H1 (cell line): ENCODE measurements at regions not wholly inside any gene's neighbourhood (a gene's known extent, or its start where the extent isn't known, plus 50 kb on each side); places are given as distances from the start of the nearest gene placed in this dataset.

Source experiments
- CTCF ChIA-PET: fragments of 300-600 bp; sonication (Branson Sonifier 250); formaldehyde crosslinking; loops from one replicate; lab custom pipeline; 2021; ENCODE audit not compliant: partially characterized antibody; lab: Charles Lee
- POLR2A ChIA-PET: fragments of 300-600 bp; sonication (Branson Sonifier 250); formaldehyde crosslinking; loops from one replicate; lab custom pipeline; 2021; ENCODE audit warnings: inconsistent platforms; ENCODE audit not compliant: partially characterized antibody; lab: Charles Lee
- DNase-seq, 2 experiments: peaks; one replicate each; pipeline versions ENCODE4 v3.0.0 to v3.0.0-alpha.2; 2010 to 2022; ENCODE audit warnings: low spot score in 2 of 2, low read depth in 1 of 2, mixed read lengths in 1 of 2
- FAIRE-seq: peaks from 2 replicates; lab custom pipeline; 2011; peaks lifted over from hg19 to GRCh38; lab: Jason Lieb, UNC
- H2AFZ ChIP-seq: 2 replicates; pipeline ENCODE4 v1.8.1; 2012; ENCODE audit warnings: low read length, inconsistent platforms
- H2AK5ac ChIP-seq: 2 replicates; pipeline ENCODE4 v1.6.1; 2013; ENCODE audit warnings: low read depth, low read length
- H2BK120ac ChIP-seq: replicated peaks from 2 replicates; pipeline ENCODE3; 2013; ENCODE audit warnings: low read depth, low read length, inconsistent platforms
- H2BK12ac ChIP-seq: 2 replicates; pipeline ENCODE4 v1.6.1; 2013; ENCODE audit warnings: low read depth, low read length
- H2BK15ac ChIP-seq: 2 replicates; pipeline ENCODE4 v1.6.1; 2013; ENCODE audit warnings: low read length
- H2BK20ac ChIP-seq: 2 replicates; pipeline ENCODE4 v1.6.1; 2013; ENCODE audit warnings: low read length
- H2BK5ac ChIP-seq: 2 replicates; pipeline ENCODE4 v1.6.1; 2013; ENCODE audit warnings: low read depth, low read length
- H3K14ac ChIP-seq: 2 replicates; pipeline ENCODE4 v1.6.1; 2013; ENCODE audit warnings: inconsistent platforms; ENCODE audit not compliant: insufficient read length
- H3K18ac ChIP-seq: 2 replicates; pipeline ENCODE4 v1.6.1; 2013; ENCODE audit warnings: low read length; ENCODE audit errors: extremely low read depth
- H3K23ac ChIP-seq: 2 replicates; pipeline ENCODE4 v1.6.1; 2013; ENCODE audit warnings: inconsistent platforms; ENCODE audit not compliant: insufficient read length
- H3K23me2 ChIP-seq: 2 replicates; pipeline ENCODE4 v1.6.1; 2013; ENCODE audit warnings: low read depth, low read length
- H3K27ac ChIP-seq: 2 replicates; pipeline ENCODE4 v1.6.1; 2011; ENCODE audit warnings: low read depth, low read length, inconsistent platforms
- H3K27me3 ChIP-seq, 4 experiments: replicated peaks in 1 of 4; 1 replicate in 1 of 4; 2 replicates in 3 of 4; pipeline versions ENCODE4 v1.6.1 to v1.8.1; 2011 to 2013; ENCODE audit warnings: low read length in 3 of 4, mild to moderate bottlenecking in 3 of 4, inconsistent platforms in 2 of 4, mixed read lengths in 2 of 4, moderate library complexity in 1 of 4; ENCODE audit not compliant: control insufficient read depth in 3 of 4, insufficient read depth in 3 of 4; ENCODE audit errors: extremely low read depth in 1 of 4
- H3K36me3 ChIP-seq, 4 experiments: 2 replicates each; pipeline versions ENCODE4 v1.6.1 to v1.8.1; 2011 to 2013; ENCODE audit warnings: mild to moderate bottlenecking in 4 of 4, low read length in 3 of 4, moderate library complexity in 2 of 4, control low read depth in 1 of 4, inconsistent platforms in 1 of 4; ENCODE audit not compliant: insufficient read depth in 4 of 4, control insufficient read depth in 2 of 4
- H3K4ac ChIP-seq: replicated peaks from 2 replicates; pipeline ENCODE3; 2013; ENCODE audit warnings: low read length, low read depth, mixed read lengths, inconsistent platforms; ENCODE audit not compliant: insufficient read length
- H3K4me1 ChIP-seq, 4 experiments: replicated peaks in 1 of 4; 1 replicate in 1 of 4; 2 replicates in 3 of 4; pipeline versions ENCODE4 v1.6.1 to v1.8.1; 2011 to 2013; ENCODE audit warnings: low read length in 3 of 4, inconsistent platforms in 2 of 4, mixed read lengths in 1 of 4; ENCODE audit not compliant: insufficient read depth in 4 of 4, control insufficient read depth in 3 of 4
- H3K4me2 ChIP-seq, 2 experiments: 2 replicates each; pipeline versions ENCODE4 v1.6.1 to v1.8.1; 2011 to 2013; ENCODE audit warnings: low read depth in 2 of 2, low read length in 2 of 2, control low read depth in 1 of 2, inconsistent platforms in 1 of 2, mild to moderate bottlenecking in 1 of 2; ENCODE audit not compliant: insufficient read depth in 1 of 2
- H3K4me3 ChIP-seq, 4 experiments: fragments of 200-600, 300-600 bp in 1 of 4; sonication (generic), shearing (Covaris generic), sonication (Bioruptor Twin) in 1 of 4; 2 replicates each; pipeline versions ENCODE4 v1.5.1 to v1.8.1; 2011 to 2016; ENCODE audit warnings: low read length in 4 of 4, low read depth in 3 of 4, control low read depth in 2 of 4, inconsistent platforms in 2 of 4, mild to moderate bottlenecking in 2 of 4, mixed read lengths in 1 of 4, moderate library complexity in 1 of 4; ENCODE audit not compliant: insufficient read depth in 2 of 4; ENCODE audit errors: extremely low read depth in 1 of 4
- H3K56ac ChIP-seq: replicated peaks from 2 replicates; pipeline ENCODE3; 2013; ENCODE audit warnings: low read depth, mild to moderate bottlenecking, mixed read lengths, low read length, inconsistent platforms; ENCODE audit not compliant: insufficient read length
- H3K79me1 ChIP-seq: 2 replicates; pipeline ENCODE4 v1.6.1; 2013; ENCODE audit warnings: low read depth, low read length, control low read depth
- H3K79me2 ChIP-seq, 2 experiments: 2 replicates each; pipeline versions ENCODE4 v1.6.1 to v1.8.1; 2012 to 2013; ENCODE audit warnings: low read length in 2 of 2, mild to moderate bottlenecking in 2 of 2, inconsistent platforms in 1 of 2; ENCODE audit not compliant: insufficient read depth in 2 of 2, control insufficient read depth in 1 of 2
- H3K9ac ChIP-seq, 4 experiments: replicated peaks in 1 of 4; 1 replicate in 1 of 4; 2 replicates in 3 of 4; pipeline versions ENCODE4 v1.6.1 to v1.8.1; 2011 to 2013; ENCODE audit warnings: low read depth in 3 of 4, low read length in 3 of 4, control low read depth in 2 of 4, mild to moderate bottlenecking in 2 of 4, moderate library complexity in 2 of 4, inconsistent platforms in 1 of 4; ENCODE audit errors: extremely low read depth in 1 of 4
- H3K9me3 ChIP-seq, 2 experiments: 2 replicates each; pipeline versions ENCODE4 v1.6.1 to v1.8.1; 2012 to 2013; ENCODE audit warnings: mild to moderate bottlenecking in 2 of 2, moderate library complexity in 2 of 2, control low read depth in 1 of 2, inconsistent platforms in 1 of 2, low read depth in 1 of 2, low read length in 1 of 2, mixed read lengths in 1 of 2; ENCODE audit not compliant: insufficient read depth in 2 of 2
- H4K20me1 ChIP-seq, 2 experiments: replicated peaks in 1 of 2; 2 replicates each; pipeline versions ENCODE3 to v1.8.1; 2011 to 2013; ENCODE audit warnings: inconsistent platforms in 2 of 2, low read length in 2 of 2, mild to moderate bottlenecking in 1 of 2; ENCODE audit not compliant: insufficient read depth in 2 of 2, control insufficient read depth in 1 of 2
- H4K5ac ChIP-seq: 2 replicates; pipeline ENCODE4 v1.6.1; 2013; ENCODE audit warnings: low read length, low read depth, mixed read lengths, inconsistent platforms; ENCODE audit not compliant: insufficient read length
- H4K8ac ChIP-seq: 2 replicates; pipeline ENCODE4 v1.8.0; 2013; ENCODE audit warnings: mild to moderate bottlenecking, moderate library complexity, low read length, inconsistent platforms; ENCODE audit not compliant: insufficient read depth; ENCODE audit errors: extremely low read depth
- H4K91ac ChIP-seq: replicated peaks from 2 replicates; pipeline ENCODE3; 2013; ENCODE audit warnings: low read length, mixed read lengths, inconsistent platforms; ENCODE audit not compliant: insufficient read length
- BACH1 ChIP-seq: IDR thresholded peaks from 2 replicates; pipeline ENCODE4 v1.6.1; 2012; ENCODE audit warnings: low read length, improper control_type of control experiment
- CBX8 ChIP-seq: fragments of 300-800, 300-1000 bp; sonication (generic); IDR thresholded peaks from 2 replicates; pipeline ENCODE4 v1.7.1; 2016; ENCODE audit warnings: low read depth, low read length, borderline replicate concordance
- CHD2 ChIP-seq: IDR thresholded peaks from 2 replicates; pipeline ENCODE4 v1.6.1; 2012; ENCODE audit warnings: low read length, improper control_type of control experiment
- KDM4A ChIP-seq: IDR thresholded peaks from one replicate; pipeline ENCODE4 v1.7.1; 2012; ENCODE audit warnings: low read depth, mild to moderate bottlenecking, moderate library complexity, low read length, inconsistent platforms; ENCODE audit not compliant: severe bottlenecking
- KDM5A ChIP-seq: fragments of 200-600 bp; IDR thresholded peaks from 2 replicates; pipeline ENCODE4 v1.7.1; 2012; ENCODE audit warnings: mild to moderate bottlenecking, low read length, inconsistent platforms, mixed read lengths
- MAFK ChIP-seq: IDR thresholded peaks from 2 replicates; pipeline ENCODE4 v1.6.1; 2012; ENCODE audit warnings: low read depth, mild to moderate bottlenecking, improper control_type of control experiment, low read length
- NRF1 ChIP-seq: IDR thresholded peaks from 2 replicates; pipeline ENCODE4 v1.6.1; 2011; ENCODE audit warnings: mild to moderate bottlenecking, low read depth, low read length, improper control_type of control experiment
- PHF8 ChIP-seq: fragments of 200-600 bp; sonication (generic); conservative IDR thresholded peaks from 2 replicates; pipeline ENCODE4 v1.7.1; 2012; ENCODE audit warnings: low read depth, mild to moderate bottlenecking, inconsistent platforms, low read length, moderate library complexity
- POU5F1 ChIP-seq: IDR thresholded peaks from 2 replicates; pipeline ENCODE4 v1.6.1; 2011; ENCODE audit warnings: low read depth, mild to moderate bottlenecking, low read length, moderate library complexity
- RNF2 ChIP-seq: fragments of 200-900, 300-1000 bp; sonication (generic); IDR thresholded peaks from 2 replicates; pipeline ENCODE4 v1.7.1; 2016; ENCODE audit warnings: borderline replicate concordance, low read depth, mild to moderate bottlenecking, antibody characterized with exemption, low read length; ENCODE audit not compliant: poor library complexity, severe bottlenecking; ENCODE audit errors: missing control alignments
- SAP30 ChIP-seq: fragments of 300-600 bp; sonication (generic); IDR thresholded peaks from 2 replicates; pipeline ENCODE4 v1.7.1; 2012; ENCODE audit warnings: low read length, moderate library complexity, mild to moderate bottlenecking, inconsistent platforms; ENCODE audit not compliant: insufficient read depth, insufficient replicate concordance
- SIN3A ChIP-seq, 2 experiments: IDR thresholded peaks in 1 of 2; conservative IDR thresholded peaks in 1 of 2; 2 replicates each; pipeline ENCODE4 v1.6.1; 2011 to 2012; ENCODE audit warnings: low read length in 2 of 2, improper control_type of control experiment in 1 of 2, low read depth in 1 of 2, mild to moderate bottlenecking in 1 of 2
- SP1 ChIP-seq: IDR thresholded peaks from 2 replicates; pipeline ENCODE4 v1.6.1; 2011; ENCODE audit warnings: low read depth, low read length
- SUZ12 ChIP-seq: fragments of 200-600 bp; sonication (generic); IDR thresholded peaks from 2 replicates; pipeline ENCODE4 v1.6.1; 2012; ENCODE audit warnings: mild to moderate bottlenecking, inconsistent platforms, low read length, moderate library complexity, mixed read lengths
- TBP ChIP-seq: IDR thresholded peaks from 2 replicates; pipeline ENCODE4 v1.6.1; 2011; ENCODE audit warnings: low read depth, low read length, improper control_type of control experiment
- WGBS, 2 experiments: shearing (Covaris generic) in 1 of 2; methylation state at CpG; one replicate each; pipeline versions ENCODE4 v1.1.6 to v1.1.7; 2013 to 2015; ENCODE audit warnings: low lambda C conversion rate in 2 of 2, mixed read lengths in 2 of 2, inconsistent platforms in 1 of 2, low coverage in 1 of 2, missing lambda C conversion rate in 1 of 2; ENCODE audit not compliant: insufficient replicate concordance in 2 of 2, insufficient coverage in 1 of 2, insufficient read length in 1 of 2; ENCODE audit errors: extremely low coverage in 1 of 2, missing lambda C conversion rate in 1 of 2; 5-methylcytosine and 5-hydroxymethylcytosine counted together

DNA sequence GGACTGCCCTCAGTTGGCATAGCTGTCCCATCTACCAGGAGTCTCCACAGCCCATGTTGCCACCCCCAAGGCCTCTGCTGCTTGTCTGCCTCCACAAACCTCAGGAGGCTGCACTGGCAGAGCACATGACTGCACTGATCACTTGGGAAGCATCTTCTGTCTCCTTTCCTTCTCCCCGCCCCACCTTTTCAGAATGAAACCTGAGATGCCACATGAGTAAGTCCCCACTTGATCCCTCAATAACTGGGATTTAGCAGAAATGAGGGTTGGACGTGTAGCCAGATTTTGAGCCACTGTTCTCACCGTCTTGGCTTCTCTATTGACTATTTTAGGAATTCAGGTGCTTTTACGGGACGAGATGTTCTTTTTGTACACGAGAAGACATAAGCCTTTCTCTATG, 328.4 kb downstream of the CDC5L start:
- H3K23me2 ChIP-seq = no peaks in the 10 kb centered on the region
- no peak overlapping the region for H2BK12ac ChIP-seq
- H4K5ac ChIP-seq = no peak overlapping the region
- H2BK120ac ChIP-seq = no peak overlapping the region
- H3K4me2 ChIP-seq = no peak overlapping the region
- no peak overlapping the region for H3K18ac ChIP-seq
- no peaks in the 10 kb centered on the region for H3K9me3 ChIP-seq
- no peak overlapping the region for H2BK15ac ChIP-seq
- no peak overlapping the region for H3K4ac ChIP-seq
- WGBS, 2 experiments = 87% methylated on average over 6 of the region's 6 CpGs; no CpG with 5 or more reads in 1 of the 2 experiments
- FAIRE-seq (no peak), DNase-seq (no peak)
- no peak overlapping the region for H2AK5ac ChIP-seq
- no peak overlapping the region for H3K14ac ChIP-seq
- ChIA-PET CTCF (interaction anchor here (0.6 kb wide), 1 partner anchor 1362 kb away, joined by 3 read pairs; no protein-coding TSS in a partner anchor), POLR2A (no interaction called here)
- H3K4me3 ChIP-seq = no peak overlapping the region
- H4K91ac ChIP-seq = no peak overlapping the region
- no peak overlapping the region for H3K56ac ChIP-seq
- H3K79me1 ChIP-seq = no peaks in the 10 kb centered on the region
- H3K9ac ChIP-seq = no peak overlapping the region
- no peak overlapping the region for H2AFZ ChIP-seq
- no peak overlapping the region for H3K27ac ChIP-seq
- no peaks in the 10 kb centered on the region for H3K27me3 ChIP-seq
- H2BK20ac ChIP-seq = no peak overlapping the region
- H3K4me1 ChIP-seq = peaks cover 0 to 3% (median 0%) of the 10 kb centered on the region in 4 experiments; a peak in 2 of 7 replicates
- no peak overlapping the region for H4K8ac ChIP-seq
- H3K23ac ChIP-seq = no peak overlapping the region
- H4K20me1 ChIP-seq = no peaks in the 10 kb centered on the region
- no peak overlapping the region for H2BK5ac ChIP-seq
- no peaks in the 10 kb centered on the region for H3K36me3 ChIP-seq
- H3K79me2 ChIP-seq = no peaks in the 10 kb centered on the region
- TF ChIP-seq RNF2 = no peak
- no peak for TF ChIP-seq MAFK
- no peak for TF ChIP-seq CHD2
- TF ChIP-seq BACH1 = no peak
- TF ChIP-seq SIN3A (conservative IDR thresholded peaks at IDR 0.05 in 1 of 2, IDR thresholded peaks at IDR 0.05 in 1 of 2; ENCODE audit: low read depth in 1 of 2, low read length in 2 of 2) = no peak
- TF ChIP-seq KDM4A = no peak
- TF ChIP-seq POU5F1 = no peak
- no peak for TF ChIP-seq NRF1
- TF ChIP-seq SP1 = no peak
- no peak for TF ChIP-seq SAP30
- no peak for TF ChIP-seq TBP
- TF ChIP-seq CBX8 = no peak
- no peak for TF ChIP-seq PHF8
- TF ChIP-seq SUZ12 = no peak
- TF ChIP-seq KDM5A = no peak
